Stimulated activated CD8-positive, alpha-beta memory T cell treated with anti-CD3 and anti-CD28 coated beads, Interleukin-4, amount 100 ng/mL, for 48 hours (primary cell): ENCODE measurements at regions not wholly inside any gene's neighbourhood (a gene's known extent, or its start where the extent isn't known, plus 50 kb on each side); places are given as distances from the start of the nearest gene placed in this dataset.

Source experiments
- DNase-seq: peaks from one replicate; pipeline ENCODE4 v3.0.0-alpha.2; 2020

DNA sequence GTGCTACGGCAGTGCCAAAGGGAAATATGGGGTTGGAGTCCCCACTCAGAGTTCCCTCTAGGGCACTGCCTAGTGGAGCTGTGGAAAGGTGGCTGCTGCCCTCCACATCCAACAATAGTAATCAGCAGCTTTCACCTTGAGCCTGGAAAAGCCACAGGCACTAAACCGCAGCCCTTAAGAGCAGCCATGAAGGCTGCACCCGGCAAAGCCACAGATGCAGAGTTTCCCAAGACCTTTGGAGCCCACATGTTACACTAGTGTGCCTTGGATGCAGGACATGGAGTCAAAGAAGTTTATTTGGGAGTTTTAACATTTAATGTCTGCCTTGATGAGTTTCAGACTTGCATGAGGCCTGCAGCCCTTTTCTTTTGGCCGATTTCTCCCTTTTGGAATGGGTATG lies 91.4 kb upstream of the HSF2 start:
- DNase-seq = no peak

DNA sequence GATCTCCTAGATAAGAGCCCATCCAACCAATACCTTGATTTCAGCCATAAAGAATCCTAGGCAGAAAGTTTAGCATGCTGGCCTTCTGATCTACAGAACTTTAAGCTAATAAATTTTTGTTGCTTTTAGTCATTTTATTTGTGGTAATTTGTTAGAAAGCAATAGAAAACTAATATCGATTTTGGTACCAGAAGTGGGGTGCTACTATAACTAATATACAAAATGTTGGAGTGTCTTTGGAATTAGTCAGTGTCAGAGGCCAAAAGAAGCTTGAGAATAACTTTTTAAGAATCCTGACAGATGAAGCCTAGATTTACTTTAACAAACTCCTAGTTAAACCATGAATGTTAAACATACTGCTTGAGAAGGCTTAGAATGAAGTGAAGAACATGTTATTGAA lies 83.6 kb upstream of the HSF2 start:
- DNase-seq = no peak

DNA sequence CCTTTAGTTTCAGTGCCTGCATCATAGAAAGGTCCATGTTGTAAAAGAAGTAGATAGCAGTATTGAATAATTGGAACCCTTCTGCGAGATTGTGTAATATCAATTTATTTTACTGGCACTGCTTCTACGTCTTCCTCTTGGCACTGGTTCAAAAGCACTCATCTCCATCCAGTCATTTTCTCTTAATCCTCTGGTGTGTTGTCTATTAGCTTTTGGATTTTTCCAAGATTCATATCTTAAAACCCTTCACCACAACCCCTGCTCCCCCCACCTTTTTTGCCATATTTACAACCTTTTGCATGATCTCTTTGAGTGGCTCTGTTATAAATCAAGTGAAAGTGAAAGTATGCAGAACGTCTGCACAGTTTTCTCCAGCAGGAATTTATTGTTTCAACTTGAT lies 76.6 kb upstream of the HSF2 start:
- no peak for DNase-seq

DNA sequence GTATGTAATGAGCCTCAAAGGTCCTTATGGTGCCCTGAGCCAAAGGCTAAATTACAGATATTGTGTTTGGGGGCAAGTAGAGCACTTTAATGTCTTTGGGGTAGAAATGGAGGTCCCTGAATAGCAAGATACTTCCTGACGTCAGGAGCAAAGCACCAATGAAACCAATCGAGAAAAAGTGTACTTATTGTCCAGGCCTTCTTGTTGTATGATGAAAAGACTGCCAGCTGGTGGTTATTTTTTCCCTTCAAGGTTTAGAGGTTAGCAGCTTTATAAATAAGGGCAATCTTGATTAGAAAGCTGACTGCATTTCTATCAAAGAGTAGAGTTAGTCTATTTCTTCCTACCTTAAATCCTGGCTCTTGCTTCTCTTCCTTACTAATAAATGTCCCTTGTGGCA lies 76.1 kb upstream of the HSF2 start:
- DNase-seq = no peak

DNA sequence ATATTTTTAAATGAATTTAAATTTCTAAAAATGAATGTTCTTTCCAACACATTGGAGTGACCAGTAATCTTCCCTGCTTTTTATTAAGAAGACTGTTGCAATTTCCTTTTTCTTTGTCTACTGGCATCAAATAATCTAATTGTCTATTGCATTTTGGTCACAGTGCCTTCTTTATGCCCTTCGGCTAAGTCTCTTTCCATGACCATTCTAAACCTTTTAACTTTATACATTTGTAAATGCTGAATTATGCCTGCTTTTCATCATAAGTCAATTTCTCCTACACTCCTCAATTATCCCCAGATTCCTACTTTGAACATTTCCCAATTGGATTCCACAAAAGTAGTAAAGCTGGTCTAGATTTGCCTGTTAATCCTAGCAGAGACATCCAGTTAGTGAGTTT lies 69.1 kb upstream of the HSF2 start:
- DNase-seq = no peak

DNA sequence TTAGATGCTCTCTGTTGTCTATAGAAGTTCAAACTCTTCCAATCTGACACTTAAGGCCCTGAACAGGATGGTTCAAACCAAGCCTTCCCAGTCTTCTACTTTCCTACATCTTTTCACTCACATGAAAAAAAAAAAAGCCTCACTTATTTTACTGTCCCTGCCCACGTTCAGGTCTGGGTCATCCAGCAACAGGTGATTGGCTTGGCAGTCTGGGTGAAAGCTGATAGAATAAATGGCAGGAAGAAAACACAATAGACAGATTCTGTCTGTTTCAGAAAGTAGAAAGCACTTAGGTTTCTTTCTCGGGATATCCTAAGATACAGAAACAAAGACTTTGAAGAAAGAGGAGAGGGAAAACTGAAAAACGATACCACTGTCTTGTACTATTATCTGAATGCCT lies 61.8 kb upstream of the HSF2 start:
- DNase-seq = no peak

DNA sequence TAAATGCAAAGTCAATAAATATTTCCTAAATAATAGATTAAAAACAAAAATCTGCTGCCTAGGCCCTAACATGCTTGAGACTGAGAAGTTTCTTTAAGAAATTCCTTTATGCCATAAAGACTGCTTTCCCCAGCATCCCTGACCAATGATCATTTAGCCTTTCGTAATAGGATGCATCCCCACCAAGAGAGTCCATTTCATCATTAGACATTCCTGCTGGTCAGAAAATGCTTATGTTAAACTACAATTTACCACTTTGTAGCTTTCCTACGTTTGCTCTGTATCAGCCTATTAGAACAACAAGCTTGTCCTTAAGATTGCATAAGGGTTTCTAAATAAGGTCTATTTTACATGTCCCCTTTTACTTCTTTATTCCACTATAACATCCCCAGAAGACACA lies 59.8 kb upstream of the HSF2 start:
- DNase-seq = no peak

DNA sequence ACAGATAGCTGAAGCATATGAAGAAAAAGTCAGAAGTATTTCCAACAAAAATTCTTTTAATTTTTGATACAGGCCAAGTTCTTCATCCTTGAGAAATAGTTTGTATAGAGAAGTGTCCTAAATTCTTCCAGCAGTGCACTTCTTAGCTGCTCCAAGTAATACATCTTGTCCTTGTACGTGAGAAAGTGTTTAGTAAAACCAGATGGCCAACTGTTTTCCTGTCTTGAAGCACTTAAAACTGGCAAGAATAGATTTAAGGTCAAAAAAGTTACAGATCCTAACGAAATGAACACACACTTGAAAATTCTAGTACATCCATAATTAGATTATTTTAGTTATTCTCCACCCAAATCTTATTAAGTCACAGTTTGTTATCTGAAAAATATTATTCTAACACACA lies 52.2 kb upstream of the HSF2 start:
- no peak for DNase-seq

DNA sequence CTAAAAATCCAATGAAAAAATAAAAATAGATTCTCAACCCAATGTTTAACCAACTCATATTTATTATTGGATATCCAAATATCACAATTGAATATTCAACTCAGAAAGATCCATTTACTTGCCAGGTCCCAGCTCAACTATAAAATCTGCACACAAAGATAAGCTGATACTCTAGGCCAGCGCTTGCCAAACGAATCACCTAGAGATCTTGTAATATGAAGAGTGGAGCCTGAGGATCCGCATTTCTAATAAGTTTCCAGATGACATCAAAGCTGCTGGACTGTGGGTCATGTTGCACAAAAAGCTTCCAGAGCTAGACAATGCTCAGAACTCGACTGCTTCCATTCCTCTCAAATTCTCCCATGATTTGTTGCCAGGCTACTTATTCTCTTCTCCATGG lies 51.7 kb upstream of the HSF2 start:
- no peak for DNase-seq
